H1 (cell line): ENCODE measurements at regions not wholly inside any gene's neighbourhood (a gene's known extent, or its start where the extent isn't known, plus 50 kb on each side); places are given as distances from the start of the nearest gene placed in this dataset.

ENCODE experiments used
- CTCF ChIA-PET: fragments of 300-600 bp; sonication (Branson Sonifier 250); formaldehyde crosslinking; loops from one replicate; lab custom pipeline; 2021; ENCODE audit not compliant: partially characterized antibody; lab: Charles Lee
- POLR2A ChIA-PET: fragments of 300-600 bp; sonication (Branson Sonifier 250); formaldehyde crosslinking; loops from one replicate; lab custom pipeline; 2021; ENCODE audit warnings: inconsistent platforms; ENCODE audit not compliant: partially characterized antibody; lab: Charles Lee
- DNase-seq, 2 experiments: peaks; one replicate each; pipeline versions ENCODE4 v3.0.0 to v3.0.0-alpha.2; 2010 to 2022; ENCODE audit warnings: low spot score in 2 of 2, low read depth in 1 of 2, mixed read lengths in 1 of 2
- FAIRE-seq: peaks from 2 replicates; lab custom pipeline; 2011; peaks lifted over from hg19 to GRCh38; lab: Jason Lieb, UNC
- H2AFZ ChIP-seq: 2 replicates; pipeline ENCODE4 v1.8.1; 2012; ENCODE audit warnings: low read length, inconsistent platforms
- H2AK5ac ChIP-seq: 2 replicates; pipeline ENCODE4 v1.6.1; 2013; ENCODE audit warnings: low read depth, low read length
- H2BK120ac ChIP-seq: replicated peaks from 2 replicates; pipeline ENCODE3; 2013; ENCODE audit warnings: low read depth, low read length, inconsistent platforms
- H2BK12ac ChIP-seq: 2 replicates; pipeline ENCODE4 v1.6.1; 2013; ENCODE audit warnings: low read depth, low read length
- H2BK15ac ChIP-seq: 2 replicates; pipeline ENCODE4 v1.6.1; 2013; ENCODE audit warnings: low read length
- H2BK20ac ChIP-seq: 2 replicates; pipeline ENCODE4 v1.6.1; 2013; ENCODE audit warnings: low read length
- H2BK5ac ChIP-seq: 2 replicates; pipeline ENCODE4 v1.6.1; 2013; ENCODE audit warnings: low read depth, low read length
- H3K14ac ChIP-seq: 2 replicates; pipeline ENCODE4 v1.6.1; 2013; ENCODE audit warnings: inconsistent platforms; ENCODE audit not compliant: insufficient read length
- H3K18ac ChIP-seq: 2 replicates; pipeline ENCODE4 v1.6.1; 2013; ENCODE audit warnings: low read length; ENCODE audit errors: extremely low read depth
- H3K23ac ChIP-seq: 2 replicates; pipeline ENCODE4 v1.6.1; 2013; ENCODE audit warnings: inconsistent platforms; ENCODE audit not compliant: insufficient read length
- H3K23me2 ChIP-seq: 2 replicates; pipeline ENCODE4 v1.6.1; 2013; ENCODE audit warnings: low read depth, low read length
- H3K27ac ChIP-seq: 2 replicates; pipeline ENCODE4 v1.6.1; 2011; ENCODE audit warnings: low read depth, low read length, inconsistent platforms
- H3K27me3 ChIP-seq, 4 experiments: replicated peaks in 1 of 4; 1 replicate in 1 of 4; 2 replicates in 3 of 4; pipeline versions ENCODE4 v1.6.1 to v1.8.1; 2011 to 2013; ENCODE audit warnings: low read length in 3 of 4, mild to moderate bottlenecking in 3 of 4, inconsistent platforms in 2 of 4, mixed read lengths in 2 of 4, moderate library complexity in 1 of 4; ENCODE audit not compliant: control insufficient read depth in 3 of 4, insufficient read depth in 3 of 4; ENCODE audit errors: extremely low read depth in 1 of 4
- H3K36me3 ChIP-seq, 4 experiments: 2 replicates each; pipeline versions ENCODE4 v1.6.1 to v1.8.1; 2011 to 2013; ENCODE audit warnings: mild to moderate bottlenecking in 4 of 4, low read length in 3 of 4, moderate library complexity in 2 of 4, control low read depth in 1 of 4, inconsistent platforms in 1 of 4; ENCODE audit not compliant: insufficient read depth in 4 of 4, control insufficient read depth in 2 of 4
- H3K4ac ChIP-seq: replicated peaks from 2 replicates; pipeline ENCODE3; 2013; ENCODE audit warnings: low read length, low read depth, mixed read lengths, inconsistent platforms; ENCODE audit not compliant: insufficient read length
- H3K4me1 ChIP-seq, 4 experiments: replicated peaks in 1 of 4; 1 replicate in 1 of 4; 2 replicates in 3 of 4; pipeline versions ENCODE4 v1.6.1 to v1.8.1; 2011 to 2013; ENCODE audit warnings: low read length in 3 of 4, inconsistent platforms in 2 of 4, mixed read lengths in 1 of 4; ENCODE audit not compliant: insufficient read depth in 4 of 4, control insufficient read depth in 3 of 4
- H3K4me2 ChIP-seq, 2 experiments: 2 replicates each; pipeline versions ENCODE4 v1.6.1 to v1.8.1; 2011 to 2013; ENCODE audit warnings: low read depth in 2 of 2, low read length in 2 of 2, control low read depth in 1 of 2, inconsistent platforms in 1 of 2, mild to moderate bottlenecking in 1 of 2; ENCODE audit not compliant: insufficient read depth in 1 of 2
- H3K4me3 ChIP-seq, 4 experiments: fragments of 200-600, 300-600 bp in 1 of 4; sonication (generic), shearing (Covaris generic), sonication (Bioruptor Twin) in 1 of 4; 2 replicates each; pipeline versions ENCODE4 v1.5.1 to v1.8.1; 2011 to 2016; ENCODE audit warnings: low read length in 4 of 4, low read depth in 3 of 4, control low read depth in 2 of 4, inconsistent platforms in 2 of 4, mild to moderate bottlenecking in 2 of 4, mixed read lengths in 1 of 4, moderate library complexity in 1 of 4; ENCODE audit not compliant: insufficient read depth in 2 of 4; ENCODE audit errors: extremely low read depth in 1 of 4
- H3K56ac ChIP-seq: replicated peaks from 2 replicates; pipeline ENCODE3; 2013; ENCODE audit warnings: low read depth, mild to moderate bottlenecking, mixed read lengths, low read length, inconsistent platforms; ENCODE audit not compliant: insufficient read length
- H3K79me1 ChIP-seq: 2 replicates; pipeline ENCODE4 v1.6.1; 2013; ENCODE audit warnings: low read depth, low read length, control low read depth
- H3K79me2 ChIP-seq, 2 experiments: 2 replicates each; pipeline versions ENCODE4 v1.6.1 to v1.8.1; 2012 to 2013; ENCODE audit warnings: low read length in 2 of 2, mild to moderate bottlenecking in 2 of 2, inconsistent platforms in 1 of 2; ENCODE audit not compliant: insufficient read depth in 2 of 2, control insufficient read depth in 1 of 2
- H3K9ac ChIP-seq, 4 experiments: replicated peaks in 1 of 4; 1 replicate in 1 of 4; 2 replicates in 3 of 4; pipeline versions ENCODE4 v1.6.1 to v1.8.1; 2011 to 2013; ENCODE audit warnings: low read depth in 3 of 4, low read length in 3 of 4, control low read depth in 2 of 4, mild to moderate bottlenecking in 2 of 4, moderate library complexity in 2 of 4, inconsistent platforms in 1 of 4; ENCODE audit errors: extremely low read depth in 1 of 4
- H3K9me3 ChIP-seq, 2 experiments: 2 replicates each; pipeline versions ENCODE4 v1.6.1 to v1.8.1; 2012 to 2013; ENCODE audit warnings: mild to moderate bottlenecking in 2 of 2, moderate library complexity in 2 of 2, control low read depth in 1 of 2, inconsistent platforms in 1 of 2, low read depth in 1 of 2, low read length in 1 of 2, mixed read lengths in 1 of 2; ENCODE audit not compliant: insufficient read depth in 2 of 2
- H4K20me1 ChIP-seq, 2 experiments: replicated peaks in 1 of 2; 2 replicates each; pipeline versions ENCODE3 to v1.8.1; 2011 to 2013; ENCODE audit warnings: inconsistent platforms in 2 of 2, low read length in 2 of 2, mild to moderate bottlenecking in 1 of 2; ENCODE audit not compliant: insufficient read depth in 2 of 2, control insufficient read depth in 1 of 2
- H4K5ac ChIP-seq: 2 replicates; pipeline ENCODE4 v1.6.1; 2013; ENCODE audit warnings: low read length, low read depth, mixed read lengths, inconsistent platforms; ENCODE audit not compliant: insufficient read length
- H4K8ac ChIP-seq: 2 replicates; pipeline ENCODE4 v1.8.0; 2013; ENCODE audit warnings: mild to moderate bottlenecking, moderate library complexity, low read length, inconsistent platforms; ENCODE audit not compliant: insufficient read depth; ENCODE audit errors: extremely low read depth
- H4K91ac ChIP-seq: replicated peaks from 2 replicates; pipeline ENCODE3; 2013; ENCODE audit warnings: low read length, mixed read lengths, inconsistent platforms; ENCODE audit not compliant: insufficient read length
- BRCA1 ChIP-seq: IDR thresholded peaks from 2 replicates; pipeline ENCODE4 v1.6.1; 2012; ENCODE audit warnings: low read depth, low read length, improper control_type of control experiment
- EP300 ChIP-seq, 2 experiments: IDR thresholded peaks; 1 replicate in 1 of 2; 2 replicates in 1 of 2; pipeline ENCODE4 v1.6.1; 2011 to 2012; ENCODE audit warnings: low read depth in 2 of 2, low read length in 2 of 2, mild to moderate bottlenecking in 2 of 2, borderline replicate concordance in 1 of 2, inconsistent platforms in 1 of 2, moderate library complexity in 1 of 2
- GABPA ChIP-seq: IDR thresholded peaks from 2 replicates; pipeline ENCODE4 v1.6.1; 2011; ENCODE audit warnings: mild to moderate bottlenecking, low read length, moderate library complexity, borderline replicate concordance; ENCODE audit not compliant: insufficient read depth
- KDM4A ChIP-seq: IDR thresholded peaks from one replicate; pipeline ENCODE4 v1.7.1; 2012; ENCODE audit warnings: low read depth, mild to moderate bottlenecking, moderate library complexity, low read length, inconsistent platforms; ENCODE audit not compliant: severe bottlenecking
- MAX ChIP-seq: IDR thresholded peaks from 2 replicates; pipeline ENCODE4 v1.6.1; 2012; ENCODE audit warnings: inconsistent platforms
- POU5F1 ChIP-seq: IDR thresholded peaks from 2 replicates; pipeline ENCODE4 v1.6.1; 2011; ENCODE audit warnings: low read depth, mild to moderate bottlenecking, low read length, moderate library complexity
- RBBP5 ChIP-seq: IDR thresholded peaks from 2 replicates; pipeline ENCODE4 v1.7.1; 2012; ENCODE audit warnings: low read depth, mild to moderate bottlenecking, inconsistent platforms, low read length, moderate library complexity, borderline replicate concordance
- SAP30 ChIP-seq: fragments of 300-600 bp; sonication (generic); IDR thresholded peaks from 2 replicates; pipeline ENCODE4 v1.7.1; 2012; ENCODE audit warnings: low read length, moderate library complexity, mild to moderate bottlenecking, inconsistent platforms; ENCODE audit not compliant: insufficient read depth, insufficient replicate concordance
- SUZ12 ChIP-seq: fragments of 200-600 bp; sonication (generic); IDR thresholded peaks from 2 replicates; pipeline ENCODE4 v1.6.1; 2012; ENCODE audit warnings: mild to moderate bottlenecking, inconsistent platforms, low read length, moderate library complexity, mixed read lengths
- TCF12 ChIP-seq: IDR thresholded peaks from 2 replicates; pipeline ENCODE4 v1.6.1; 2011; ENCODE audit warnings: low read depth, mild to moderate bottlenecking, low read length
- WGBS, 2 experiments: shearing (Covaris generic) in 1 of 2; methylation state at CpG; one replicate each; pipeline versions ENCODE4 v1.1.6 to v1.1.7; 2013 to 2015; ENCODE audit warnings: low lambda C conversion rate in 2 of 2, mixed read lengths in 2 of 2, inconsistent platforms in 1 of 2, low coverage in 1 of 2, missing lambda C conversion rate in 1 of 2; ENCODE audit not compliant: insufficient replicate concordance in 2 of 2, insufficient coverage in 1 of 2, insufficient read length in 1 of 2; ENCODE audit errors: extremely low coverage in 1 of 2, missing lambda C conversion rate in 1 of 2; 5-methylcytosine and 5-hydroxymethylcytosine counted together

GRCh38 chr15:31503758-31504461 lies 177.3 kb downstream of the KLF13 start:
- DNase-seq, result peak in 1 of 2 experiments; percentile 16
- Histone ChIP-seq H2BK15ac (no peak overlapping the region), H3K4me3 (no peak overlapping the region), H3K23ac (no peak overlapping the region), H3K9me3 (no peaks in the 10 kb centered on the region), H3K56ac (no peak overlapping the region), H3K4me2 (no peak overlapping the region), H3K27ac (no peak overlapping the region), H3K18ac (no peak overlapping the region), H2BK12ac (no peak overlapping the region), H3K23me2 (no peaks in the 10 kb centered on the region), H3K36me3 (no peaks in the 10 kb centered on the region), H4K20me1 (no peaks in the 10 kb centered on the region), H2AFZ (no peak overlapping the region), H2BK5ac (no peak overlapping the region), H4K8ac (0 out of 2 replicates have a peak overlapping the region, but pooled peaks have one; percentile 25), H2BK20ac (no peak overlapping the region), H3K79me2 (no peaks in the 10 kb centered on the region), H4K91ac (no peak overlapping the region), H3K9ac (no peak overlapping the region), H3K4me1 (no peaks in the 10 kb centered on the region), H2BK120ac (no peak overlapping the region), H3K79me1 (no peaks in the 10 kb centered on the region), H3K14ac (no peak overlapping the region), H4K5ac (no peak overlapping the region), H2AK5ac (no peak overlapping the region), H3K27me3 (no peaks in the 10 kb centered on the region), H3K4ac (no peak overlapping the region)
- TF ChIP-seq POU5F1 (no peak), GABPA (no peak), BRCA1 (no peak), KDM4A (no peak), EP300 (IDR thresholded peaks at IDR 0.05; ENCODE audit: borderline replicate concordance in 1 of 2, low read depth in 2 of 2, low read length in 2 of 2) (no peak), TCF12 (no peak), MAX (no peak), SUZ12 (no peak), RBBP5 (no peak), SAP30 (no peak)
- CTCF ChIA-PET, result interaction anchor here (0.7 to 1.7 kb wide), 4 partner anchors 13 to 64 kb away, joined by 3 to 9 read pairs (median 3); no protein-coding TSS in a partner anchor
- POLR2A ChIA-PET, result interaction anchor here (0.7 kb wide), 1 partner anchor 1140 kb away, joined by 3 read pairs; no protein-coding TSS in a partner anchor
- WGBS, 2 experiments, result 95% methylated on average over 16 of the region's 17 CpGs; no CpG with 5 or more reads in 1 of the 2 experiments
- no peak for FAIRE-seq
